H9 (cell line): ENCODE measurements at regions not wholly inside any gene's neighbourhood (a gene's known extent, or its start where the extent isn't known, plus 50 kb on each side); places are given as distances from the start of the nearest gene placed in this dataset.

Experiments used
- DNase-seq: peaks from one replicate; pipeline ENCODE4 v3.0.0-alpha.2; 2017
- H2AFZ ChIP-seq: one replicate; pipeline ENCODE4 v1.6.1; 2013; ENCODE audit warnings: mild to moderate bottlenecking, low read length, control low read depth, moderate library complexity
- H2AK5ac ChIP-seq: 2 replicates; pipeline ENCODE4 v1.6.1; 2013; ENCODE audit warnings: low read length, control low read depth, mixed read lengths; ENCODE audit not compliant: insufficient read length
- H2BK120ac ChIP-seq: one replicate; pipeline ENCODE4 v1.6.1; 2013; ENCODE audit warnings: low read depth, mild to moderate bottlenecking, low read length, control low read depth, inconsistent platforms; ENCODE audit not compliant: poor library complexity, severe bottlenecking
- H2BK12ac ChIP-seq: 2 replicates; pipeline ENCODE4 v1.6.1; 2013; ENCODE audit warnings: low read length, control low read depth, mixed read lengths, low read depth; ENCODE audit not compliant: insufficient read length
- H2BK15ac ChIP-seq: 2 replicates; pipeline ENCODE4 v1.6.1; 2013; ENCODE audit warnings: low read depth, low read length, control low read depth
- H2BK20ac ChIP-seq: one replicate; pipeline ENCODE4 v1.6.1; 2013; ENCODE audit warnings: low read depth, mild to moderate bottlenecking, low read length, control low read depth, inconsistent platforms; ENCODE audit not compliant: poor library complexity, severe bottlenecking
- H2BK5ac ChIP-seq: 2 replicates; pipeline ENCODE4 v1.6.1; 2013; ENCODE audit warnings: low read length, control low read depth, mixed read lengths; ENCODE audit not compliant: insufficient read length
- H3K14ac ChIP-seq: 2 replicates; pipeline ENCODE4 v1.6.1; 2013; ENCODE audit warnings: low read length, control low read depth; ENCODE audit not compliant: insufficient read depth
- H3K18ac ChIP-seq: 2 replicates; pipeline ENCODE4 v1.6.1; 2013; ENCODE audit warnings: low read depth, mild to moderate bottlenecking, mixed read lengths, low read length, control low read depth; ENCODE audit not compliant: insufficient read length
- H3K23ac ChIP-seq: 2 replicates; pipeline ENCODE4 v1.6.1; 2013; ENCODE audit warnings: low read length, control low read depth, mixed read lengths, low read depth; ENCODE audit not compliant: insufficient read length
- H3K23me2 ChIP-seq: 2 replicates; pipeline ENCODE4 v1.6.1; 2013; ENCODE audit warnings: low read depth, mild to moderate bottlenecking, mixed read lengths, low read length, control low read depth; ENCODE audit not compliant: insufficient read length, poor library complexity, severe bottlenecking
- H3K27ac ChIP-seq: 2 replicates; pipeline ENCODE4 v1.5.1; 2013; ENCODE audit warnings: low read length, control low read depth, mixed read lengths, low read depth; ENCODE audit not compliant: insufficient read length
- H3K27me3 ChIP-seq: 2 replicates; pipeline ENCODE4 v1.6.1; 2013; ENCODE audit warnings: low read length, control low read depth, inconsistent platforms; ENCODE audit not compliant: insufficient read depth
- H3K4ac ChIP-seq: 2 replicates; pipeline ENCODE4 v1.6.1; 2013; ENCODE audit warnings: low read depth, mild to moderate bottlenecking, control low read depth, inconsistent platforms, low read length, moderate library complexity
- H3K4me1 ChIP-seq: 2 replicates; pipeline ENCODE4 v1.6.1; 2013; ENCODE audit warnings: low read length, control low read depth, inconsistent platforms; ENCODE audit not compliant: insufficient read depth
- H3K4me2 ChIP-seq: 2 replicates; pipeline ENCODE4 v1.6.1; 2013; ENCODE audit warnings: low read length, control low read depth, mixed read lengths; ENCODE audit not compliant: insufficient read length, insufficient read depth
- H3K56ac ChIP-seq: 2 replicates; pipeline ENCODE4 v1.6.1; 2013; ENCODE audit warnings: low read depth, mild to moderate bottlenecking, mixed read lengths, low read length, control low read depth; ENCODE audit not compliant: insufficient read length
- H3K79me1 ChIP-seq: 2 replicates; pipeline ENCODE4 v1.6.1; 2013; ENCODE audit warnings: low read depth, mild to moderate bottlenecking, moderate library complexity, low read length, control low read depth, inconsistent platforms; ENCODE audit not compliant: insufficient read depth, poor library complexity, severe bottlenecking
- H3K79me2 ChIP-seq: 2 replicates; pipeline ENCODE4 v1.6.1; 2013; ENCODE audit warnings: low read length, control low read depth, inconsistent platforms; ENCODE audit not compliant: insufficient read depth
- H3K9ac ChIP-seq: 2 replicates; pipeline ENCODE4 v1.6.1; 2013; ENCODE audit warnings: low read length, control low read depth, mixed read lengths; ENCODE audit not compliant: insufficient read length; ENCODE audit errors: extremely low read depth
- H3K9me3 ChIP-seq: one replicate; pipeline ENCODE4 v1.6.1; 2013; ENCODE audit warnings: low read depth, low read length, inconsistent platforms; ENCODE audit not compliant: control insufficient read depth
- H3T11ph ChIP-seq: one replicate; pipeline ENCODE4 v1.6.1; 2013; ENCODE audit warnings: mild to moderate bottlenecking, low read length, control low read depth, inconsistent platforms
- H4K20me1 ChIP-seq: one replicate; pipeline ENCODE4 v1.6.1; 2013; ENCODE audit not compliant: control insufficient read depth, insufficient read length, insufficient read depth
- H4K5ac ChIP-seq: 2 replicates; pipeline ENCODE4 v1.6.1; 2013; ENCODE audit warnings: low read depth, mild to moderate bottlenecking, mixed read lengths, low read length, control low read depth; ENCODE audit not compliant: insufficient read length
- H4K8ac ChIP-seq: replicated peaks from 2 replicates; pipeline ENCODE4 v1.6.1; 2013; ENCODE audit warnings: low read length, control low read depth, mixed read lengths, low read depth; ENCODE audit not compliant: insufficient read length
- H4K91ac ChIP-seq: 2 replicates; pipeline ENCODE4 v1.6.1; 2013; ENCODE audit warnings: low read depth, mild to moderate bottlenecking, moderate library complexity, mixed read lengths, low read length, control low read depth; ENCODE audit not compliant: insufficient read length
- H3K27ac Mint-ChIP-seq, 3 experiments: 2 replicates in 2 of 3; 3 replicates in 1 of 3; pipeline ENCODE4 v1.8.0; 2020 to 2021; ENCODE audit warnings: mixed read lengths in 3 of 3, mild to moderate bottlenecking in 1 of 3, moderate library complexity in 1 of 3
- H3K27me3 Mint-ChIP-seq: 2 replicates; pipeline ENCODE4 v1.8.0; 2021; ENCODE audit warnings: low read depth, mild to moderate bottlenecking, moderate library complexity, mixed read lengths
- H3K36me3 Mint-ChIP-seq, 3 experiments: 2 replicates in 2 of 3; 3 replicates in 1 of 3; pipeline ENCODE4 v1.8.0; 2020 to 2021; ENCODE audit warnings: low read depth in 3 of 3, mixed read lengths in 3 of 3; ENCODE audit not compliant: insufficient read depth in 1 of 3
- H3K4me1 Mint-ChIP-seq, 2 experiments: 2 replicates each; pipeline ENCODE4 v1.8.0; 2020; ENCODE audit warnings: mixed read lengths in 2 of 2
- H3K4me3 Mint-ChIP-seq, 2 experiments: 2 replicates in 1 of 2; 3 replicates in 1 of 2; pipeline ENCODE4 v1.8.0; 2020 to 2021; ENCODE audit warnings: mild to moderate bottlenecking in 2 of 2, mixed read lengths in 2 of 2, moderate library complexity in 1 of 2
- H3K9me3 Mint-ChIP-seq, 2 experiments: 2 replicates in 1 of 2; 3 replicates in 1 of 2; pipeline ENCODE4 v1.8.0; 2020; ENCODE audit warnings: mild to moderate bottlenecking in 2 of 2, mixed read lengths in 2 of 2, moderate library complexity in 1 of 2
- CTCF ChIP-seq: fragments of 200-600 bp; sonication (generic); conservative IDR thresholded peaks from 3 replicates; pipeline ENCODE4 v1.8.0; 2021; ENCODE audit warnings: antibody characterized with exemption, mild to moderate bottlenecking
- WGBS: extraction: QIAGEN DNeasy Blood & Tissue Kit; methylation state at CpG from one replicate; pipeline ENCODE4 v1.1.7; 2013; ENCODE audit warnings: missing lambda C conversion rate, low lambda C conversion rate, mixed read lengths; ENCODE audit not compliant: insufficient read length; ENCODE audit errors: extremely low coverage; 5-methylcytosine and 5-hydroxymethylcytosine counted together

- Histone ChIP-seq H3K79me1 (no peaks in the 10 kb centered on the region), H3K23ac (no peak overlapping the region), H3K27me3 (no peaks in the 10 kb centered on the region), H4K91ac (no peak overlapping the region), H3K79me2 (no peaks in the 10 kb centered on the region), H3K56ac (no peak overlapping the region), H3K18ac (no peak overlapping the region), H3K4me2 (no peak overlapping the region), H2BK120ac (no peak overlapping the region), H3T11ph (no peak overlapping the region), H2BK15ac (no peak overlapping the region), H4K5ac (no peak overlapping the region), H3K27ac (no peak overlapping the region), H3K14ac (no peak overlapping the region), H2BK20ac (no peak overlapping the region), H2BK12ac (no peak overlapping the region), H3K9me3 (no peaks in the 10 kb centered on the region), H3K9ac (no peak overlapping the region), H3K23me2 (no peaks in the 10 kb centered on the region), H4K20me1 (no peaks in the 10 kb centered on the region), H2AK5ac (no peak overlapping the region), H4K8ac (no peak overlapping the region), H2AFZ (no peak overlapping the region), H3K4me1 (peaks cover 14% of the 10 kb centered on the region), H3K4ac (no peak overlapping the region), H2BK5ac (no peak overlapping the region)
- TF ChIP-seq CTCF: no peak
- Mint-ChIP-seq H3K4me3 (no peak overlapping the region), H3K36me3 (no peaks in the 10 kb centered on the region), H3K9me3 (peaks cover 0 to 6% of the 10 kb centered on the region in 2 experiments; a peak in 2 of 5 replicates), H3K4me1 (peaks cover 18 to 23% of the 10 kb centered on the region in 2 experiments), H3K27ac (no peak overlapping the region), H3K27me3 (no peaks in the 10 kb centered on the region)
- no peak for DNase-seq
- WGBS: no CpG with 5 or more reads among the region's 1 CpG
Observed at GRCh38 chr5:158593925-158594324, 505.8 kb downstream of the EBF1 start.
